PC-3 (cell line): ENCODE measurements at regions not wholly inside any gene's neighbourhood (a gene's known extent, or its start where the extent isn't known, plus 50 kb on each side); places are given as distances from the start of the nearest gene placed in this dataset.

Experiments
- ATAC-seq: fragments of 200-7000 bp; cut with Tn5 transposase; 2 replicates; pipeline ENCODE4 v1.9.1; 2020; ENCODE audit warnings: mild to moderate bottlenecking, moderate library complexity
- BruUV-seq: library from RNA; stranded (reverse); fragments of 400-500 nt; replicated peaks from 2 replicates; lab custom pipeline; 2021; lab: Mats Ljungman, UMichigan
- CTCF ChIA-PET: fragments of 300-600 bp; sonication (Branson Sonifier 250); formaldehyde crosslinking; loops from one replicate; lab custom pipeline; 2022; ENCODE audit warnings: antibody characterized with exemption; lab: Charles Lee
- POLR2A ChIA-PET: fragments of 300-600 bp; sonication (Branson Sonifier 250); formaldehyde crosslinking; loops from one replicate; lab custom pipeline; 2022; ENCODE audit warnings: antibody characterized with exemption; ENCODE audit not compliant: unreplicated experiment; lab: Charles Lee
- DNase-seq: peaks from one replicate; pipeline ENCODE4 v3.0.0-alpha.2; 2015
- H2AFZ ChIP-seq: fragments of 300-600 bp; sonication (generic); 2 replicates; pipeline ENCODE4 v1.6.0; 2016; ENCODE audit warnings: antibody characterized with exemption, low read length
- H3F3A ChIP-seq: fragments of 300-600 bp; sonication (generic); one replicate; pipeline ENCODE4 v1.6.0; 2017; ENCODE audit warnings: antibody characterized with exemption, low read length, control low read depth, mild to moderate bottlenecking; ENCODE audit not compliant: unreplicated experiment
- H3K27ac ChIP-seq: fragments of 300-600 bp; sonication (generic); 2 replicates; pipeline ENCODE4 v1.5.1; 2016; ENCODE audit warnings: mild to moderate bottlenecking, low read length
- H3K27me3 ChIP-seq: fragments of 300-600 bp; sonication (generic); 2 replicates; pipeline ENCODE4 v1.6.1; 2016; ENCODE audit warnings: low read length, mixed read lengths
- H3K36me3 ChIP-seq: fragments of 300-600 bp; sonication (generic); 2 replicates; pipeline ENCODE4 v1.6.1; 2016; ENCODE audit warnings: low read depth, mixed run types, low read length, mixed read lengths
- H3K4me1 ChIP-seq: fragments of 300-600 bp; sonication (generic); 2 replicates; pipeline ENCODE4 v1.5.1; 2016; ENCODE audit warnings: low read length; ENCODE audit not compliant: insufficient read depth
- H3K4me2 ChIP-seq: fragments of 300-600 bp; sonication (generic); 2 replicates; pipeline ENCODE4 v1.6.0; 2016; ENCODE audit warnings: low read length
- H3K4me3 ChIP-seq: fragments of 300-600 bp; sonication (generic); 2 replicates; pipeline ENCODE4 v1.5.1; 2016; ENCODE audit warnings: mild to moderate bottlenecking, low read length, mixed read lengths
- H3K79me2 ChIP-seq: fragments of 300-600 bp; sonication (generic); 2 replicates; pipeline ENCODE4 v1.6.1; 2017; ENCODE audit warnings: low read length, mixed read lengths
- H3K9ac ChIP-seq: fragments of 300-600 bp; sonication (generic); 2 replicates; pipeline ENCODE4 v1.6.0; 2016; ENCODE audit warnings: mild to moderate bottlenecking, low read length
- H3K9me2 ChIP-seq: fragments of 300-600 bp; sonication (generic); replicated peaks from 2 replicates; pipeline ENCODE4 v1.6.1; 2016; ENCODE audit warnings: mixed run types, low read length, mixed read lengths
- H3K9me3 ChIP-seq: fragments of 300-600 bp; sonication (generic); 2 replicates; pipeline ENCODE4 v1.6.1; 2016; ENCODE audit warnings: low read length, mixed read lengths
- H4K20me1 ChIP-seq: fragments of 300-600 bp; sonication (generic); 2 replicates; pipeline ENCODE4 v1.6.1; 2016; ENCODE audit warnings: low read length, mixed read lengths
- CTCF ChIP-seq: fragments of 300-600 bp; sonication (generic); conservative IDR thresholded peaks from 2 replicates; pipeline ENCODE4 v1.5.1; 2017; ENCODE audit warnings: antibody characterized with exemption, low read depth, mild to moderate bottlenecking, low read length
- EZH2 ChIP-seq: fragments of 300-600 bp; sonication (generic); IDR thresholded peaks from one replicate; pipeline ENCODE4 v1.6.1; 2017; ENCODE audit warnings: antibody characterized with exemption, mild to moderate bottlenecking, low read length; ENCODE audit not compliant: unreplicated experiment
- EZH2phosphoT487 ChIP-seq: fragments of 300-600 bp; sonication (generic); IDR thresholded peaks from 2 replicates; pipeline ENCODE4 v1.6.1; 2018; ENCODE audit warnings: mild to moderate bottlenecking, antibody characterized with exemption, low read length, borderline replicate concordance
- intact Hi-C: fragments of 100-400 bp; cut with micrococcal nuclease; formaldehyde crosslinking; loops from 2 replicates; pipeline ENCODE4 v1.9.0; 2023

GRCh38 chr9:19965336-19965735 is 176.5 kb upstream of the SLC24A2 start:
- Histone ChIP-seq H3K36me3 (no peaks in the 10 kb centered on the region), H4K20me1 (no peaks in the 10 kb centered on the region), H3K4me2 (no peak overlapping the region), H3K27me3 (no peaks in the 10 kb centered on the region), H2AFZ (no peak overlapping the region), H3K9ac (no peak overlapping the region), H3K27ac (no peak overlapping the region), H3K4me1 (no peaks in the 10 kb centered on the region), H3F3A (no peaks in the 10 kb centered on the region), H3K9me2 (no peaks in the 10 kb centered on the region), H3K9me3 (no peaks in the 10 kb centered on the region), H3K4me3 (no peak overlapping the region), H3K79me2 (no peaks in the 10 kb centered on the region)
- DNase-seq (no peak), ATAC-seq (no peak)
- intact Hi-C loops: no loop called here
- TF ChIP-seq CTCF: no peak
- no peak for TF ChIP-seq EZH2phosphoT487
- TF ChIP-seq EZH2: no peak
- ChIA-PET CTCF (no interaction called here), POLR2A (no interaction called here)
- BruUV-seq: no TSS peak

- no peak for TF ChIP-seq EZH2phosphoT487
- no peak for TF ChIP-seq EZH2
- no peak for TF ChIP-seq CTCF
- DNase-seq: no peak
- no peak overlapping the region for H3K9ac ChIP-seq
- no peaks in the 10 kb centered on the region for H3K9me3 ChIP-seq
- no peak for ATAC-seq
- no peaks in the 10 kb centered on the region for H3K4me1 ChIP-seq
- H3K79me2 ChIP-seq: no peaks in the 10 kb centered on the region
- no peaks in the 10 kb centered on the region for H3K9me2 ChIP-seq
- CTCF ChIA-PET: no interaction called here
- no peak overlapping the region for H2AFZ ChIP-seq
- H3K36me3 ChIP-seq: no peaks in the 10 kb centered on the region
- H3K4me3 ChIP-seq: no peak overlapping the region
- no peak overlapping the region for H3K4me2 ChIP-seq
- no TSS peak for BruUV-seq
- no peaks in the 10 kb centered on the region for H4K20me1 ChIP-seq
- intact Hi-C loops: loop anchor here (5.0 kb wide), 1 partner anchor 244 kb away; no protein-coding TSS in a partner anchor
- H3F3A ChIP-seq: no peaks in the 10 kb centered on the region
- H3K27ac ChIP-seq: no peak overlapping the region
- POLR2A ChIA-PET: no interaction called here
- peaks cover 23% of the 10 kb centered on the region for H3K27me3 ChIP-seq
These were observed 159.2 kb upstream of the SLC24A2 start for GRCh38 chr9:19947996-19948395.

GRCh38 chr9:19946441-19947109 is 157.7 kb upstream of the SLC24A2 start:
- no peaks in the 10 kb centered on the region for H3K4me1 ChIP-seq
- POLR2A ChIA-PET: interaction anchor here (0.7 kb wide), 1 partner anchor 1965 kb away, joined by 4 read pairs; no protein-coding TSS in a partner anchor
- H4K20me1 ChIP-seq: no peaks in the 10 kb centered on the region
- CTCF ChIA-PET: interaction anchor here (0.7 kb wide), 1 partner anchor 153 kb away, joined by 11 read pairs; no protein-coding TSS in a partner anchor
- no peak overlapping the region for H3K27ac ChIP-seq
- H3K9me3 ChIP-seq: no peaks in the 10 kb centered on the region
- TF ChIP-seq CTCF (peak; percentile 54; the same call in 1 of the 2 replicates), EZH2phosphoT487 (no peak), EZH2 (no peak)
- H3K4me3 ChIP-seq: no peak overlapping the region
- H3F3A ChIP-seq: no peaks in the 10 kb centered on the region
- DNase-seq (peak; percentile 39), ATAC-seq (peak; percentile 63)
- BruUV-seq: no TSS peak
- H3K9ac ChIP-seq: no peak overlapping the region
- H2AFZ ChIP-seq: no peak overlapping the region
- no peaks in the 10 kb centered on the region for H3K79me2 ChIP-seq
- H3K27me3 ChIP-seq: peaks cover 23% of the 10 kb centered on the region
- intact Hi-C loops: loop anchor here (5.0 kb wide), 1 partner anchor 246 kb away; no protein-coding TSS in a partner anchor
- H3K9me2 ChIP-seq: no peaks in the 10 kb centered on the region
- no peaks in the 10 kb centered on the region for H3K36me3 ChIP-seq
- H3K4me2 ChIP-seq: no peak overlapping the region
